ENCODE measurements at regions not wholly inside any gene's neighbourhood (a gene's known extent, or its start where the extent isn't known, plus 50 kb on each side); places are given as distances from the start of the nearest gene placed in this dataset.

GRCh38 chr2:65579506-65580235, 147.3 kb upstream of the SPRED2 start:
- H2BK20ac ChIP-seq (ENCODE audit: low read length), result 0 out of 2 replicates have a peak overlapping the region, but pooled peaks have one; percentile 72
- H4K20me1 ChIP-seq (replicated peaks in 1 of 2; ENCODE audit: control insufficient read depth in 1 of 2, insufficient read depth in 2 of 2, low read length in 2 of 2), result no peaks in the 10 kb centered on the region
- H2BK12ac ChIP-seq (ENCODE audit: low read depth, low read length), result peak overlapping the region; percentile 13; the same call in 1 of the 2 replicates
- no peaks in the 10 kb centered on the region for H3K27me3 ChIP-seq (replicated peaks in 1 of 4; ENCODE audit: control insufficient read depth in 3 of 4, extremely low read depth in 1 of 4, insufficient read depth in 3 of 4, low read length in 3 of 4)
- 45% methylated on average over 10 of the region's 10 CpGs; no CpG with 5 or more reads in 1 of the 2 experiments for WGBS, 2 experiments (ENCODE audit: extremely low coverage in 1 of 2, insufficient coverage in 1 of 2, insufficient read length in 1 of 2, insufficient replicate concordance in 2 of 2, low coverage in 1 of 2, low lambda C conversion rate in 2 of 2, missing lambda C conversion rate in 1 of 2)
- no peaks in the 10 kb centered on the region for H3K36me3 ChIP-seq (ENCODE audit: control insufficient read depth in 2 of 4, insufficient read depth in 4 of 4, low read length in 3 of 4)
- no peak overlapping the region for H2BK15ac ChIP-seq (ENCODE audit: low read length)
- peak overlapping the region; percentile 83 for H4K91ac ChIP-seq (replicated peaks; ENCODE audit: insufficient read length, low read length)
- H3K27ac ChIP-seq (ENCODE audit: low read depth, low read length), result no peak overlapping the region
- H3K23me2 ChIP-seq (ENCODE audit: low read depth, low read length), result no peaks in the 10 kb centered on the region
- no peak overlapping the region for H2AK5ac ChIP-seq (ENCODE audit: low read depth, low read length)
- POLR2A ChIA-PET (ENCODE audit: partially characterized antibody), result interaction anchor here (0.5 to 1.2 kb wide), 2 partner anchors 13 to 352 kb away, joined by 3 read pairs; partner anchors contain the start of gene ACTR2
- H3K79me2 ChIP-seq (ENCODE audit: control insufficient read depth in 1 of 2, insufficient read depth in 2 of 2, low read length in 2 of 2), result no peaks in the 10 kb centered on the region
- H2AFZ ChIP-seq (ENCODE audit: low read length), result no peak overlapping the region
- H3K56ac ChIP-seq (replicated peaks; ENCODE audit: insufficient read length, low read depth, low read length), result peak overlapping the region; percentile 32
- H3K4me2 ChIP-seq (ENCODE audit: insufficient read depth in 1 of 2, low read depth in 2 of 2, low read length in 2 of 2), result peak overlapping the region in 1 of 2 experiments; percentile 30; a peak in 1 of 4 replicates
- peak overlapping the region; percentile 64 for H4K5ac ChIP-seq (ENCODE audit: insufficient read length, low read depth, low read length)
- H3K14ac ChIP-seq (ENCODE audit: insufficient read length), result no peak overlapping the region
- no peaks in the 10 kb centered on the region for H3K79me1 ChIP-seq (ENCODE audit: low read depth, low read length)
- no peak for FAIRE-seq
- H3K18ac ChIP-seq (ENCODE audit: extremely low read depth, low read length), result peak overlapping the region; percentile 26
- CTCF ChIA-PET (ENCODE audit: partially characterized antibody), result interaction anchor here (1.0 to 1.3 kb wide), 2 partner anchors 13 to 16 kb away, joined by 3 read pairs; no protein-coding TSS in a partner anchor
- H2BK5ac ChIP-seq (ENCODE audit: low read depth, low read length), result peak overlapping the region; percentile 26; the same call in 1 of the 2 replicates
- no peak overlapping the region for H3K23ac ChIP-seq (ENCODE audit: insufficient read length)
- no peaks in the 10 kb centered on the region for H3K9me3 ChIP-seq (ENCODE audit: insufficient read depth in 2 of 2, low read depth in 1 of 2, low read length in 1 of 2)
- H3K9ac ChIP-seq (replicated peaks in 1 of 4; ENCODE audit: extremely low read depth in 1 of 4, low read depth in 3 of 4, low read length in 3 of 4), result no peak overlapping the region
- peak overlapping the region; percentile 35 for H2BK120ac ChIP-seq (replicated peaks; ENCODE audit: low read depth, low read length)
- H4K8ac ChIP-seq (ENCODE audit: extremely low read depth, insufficient read depth, low read length), result no peak overlapping the region
- H3K4me1 ChIP-seq (replicated peaks in 1 of 4; ENCODE audit: control insufficient read depth in 3 of 4, insufficient read depth in 4 of 4, low read length in 3 of 4), result peaks cover 0 to 7% (median 5%) of the 10 kb centered on the region in 4 experiments; a peak in 3 of 7 replicates
- H3K4ac ChIP-seq (replicated peaks; ENCODE audit: insufficient read length, low read depth, low read length), result peak overlapping the region; percentile 76
- DNase-seq (ENCODE audit: low read depth in 1 of 2, low spot score in 2 of 2), result no peak
- no peak overlapping the region for H3K4me3 ChIP-seq (ENCODE audit: extremely low read depth in 1 of 4, insufficient read depth in 2 of 4, low read depth in 3 of 4, low read length in 4 of 4)
- TF ChIP-seq YY1 (IDR thresholded peaks at IDR 0.05; ENCODE audit: low read depth, low read length) (peak; percentile 48; the same call in 1 of the 2 replicates), EP300 (IDR thresholded peaks at IDR 0.05; ENCODE audit: borderline replicate concordance in 1 of 2, low read depth in 2 of 2, low read length in 2 of 2) (no peak), MAX (IDR thresholded peaks at IDR 0.05) (peak; percentile 61; the same call in 1 of the 2 replicates), RFX5 (IDR thresholded peaks at IDR 0.05; ENCODE audit: borderline replicate concordance, low read depth, low read length) (no peak), PHF8 (conservative IDR thresholded peaks at IDR 0.05; ENCODE audit: low read depth, low read length) (no peak), TAF1 (IDR thresholded peaks at IDR 0.05; ENCODE audit: low read depth, low read length) (no peak), HDAC2 (IDR thresholded peaks at IDR 0.05; ENCODE audit: borderline replicate concordance in 1 of 2, low read depth in 2 of 2, low read length in 2 of 2) (no peak), KDM5A (IDR thresholded peaks at IDR 0.05; ENCODE audit: low read length) (no peak), BCL11A (IDR thresholded peaks at IDR 0.05; ENCODE audit: low read depth in 2 of 2, low read length in 2 of 2) (no peak), MAFK (IDR thresholded peaks at IDR 0.05; ENCODE audit: low read depth, low read length) (no peak)
- TF ChIP-seq, protein P1, sequence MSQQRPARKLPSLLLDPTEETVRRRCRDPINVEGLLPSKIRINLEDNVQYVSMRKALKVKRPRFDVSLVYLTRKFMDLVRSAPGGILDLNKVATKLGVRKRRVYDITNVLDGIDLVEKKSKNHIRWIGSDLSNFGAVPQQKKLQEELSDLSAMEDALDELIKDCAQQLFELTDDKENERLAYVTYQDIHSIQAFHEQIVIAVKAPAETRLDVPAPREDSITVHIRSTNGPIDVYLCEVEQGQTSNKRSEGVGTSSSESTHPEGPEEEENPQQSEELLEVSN (IDR thresholded peaks at IDR 0.05), result peak; percentile 61; the same call in 1 of the 2 replicates
